ENCODE measurements at regions not wholly inside any gene's neighbourhood (a gene's known extent, or its start where the extent isn't known, plus 50 kb on each side); places are given as distances from the start of the nearest gene placed in this dataset.
"Not testable (repeated sequence)": the region's sequence is repeated elsewhere in the genome, so short reads cannot be mapped to it uniquely, and the experiment has no call there.

GRCh38 chr2:88802026-88802425, 110.6 kb downstream of the RPIA start:
- H3K27ac ChIP-seq (ENCODE audit: low read depth, low read length); H3K27me3 ChIP-seq (ENCODE audit: control insufficient read depth, insufficient read depth, low read length); H3K4me1 ChIP-seq (ENCODE audit: control insufficient read depth, insufficient read depth, low read length); H3K9ac ChIP-seq (ENCODE audit: low read length); H3K4me3 ChIP-seq (ENCODE audit: low read length); H3K36me3 ChIP-seq (ENCODE audit: control insufficient read depth, insufficient read depth, low read length): not testable (repeated sequence)

DNA sequence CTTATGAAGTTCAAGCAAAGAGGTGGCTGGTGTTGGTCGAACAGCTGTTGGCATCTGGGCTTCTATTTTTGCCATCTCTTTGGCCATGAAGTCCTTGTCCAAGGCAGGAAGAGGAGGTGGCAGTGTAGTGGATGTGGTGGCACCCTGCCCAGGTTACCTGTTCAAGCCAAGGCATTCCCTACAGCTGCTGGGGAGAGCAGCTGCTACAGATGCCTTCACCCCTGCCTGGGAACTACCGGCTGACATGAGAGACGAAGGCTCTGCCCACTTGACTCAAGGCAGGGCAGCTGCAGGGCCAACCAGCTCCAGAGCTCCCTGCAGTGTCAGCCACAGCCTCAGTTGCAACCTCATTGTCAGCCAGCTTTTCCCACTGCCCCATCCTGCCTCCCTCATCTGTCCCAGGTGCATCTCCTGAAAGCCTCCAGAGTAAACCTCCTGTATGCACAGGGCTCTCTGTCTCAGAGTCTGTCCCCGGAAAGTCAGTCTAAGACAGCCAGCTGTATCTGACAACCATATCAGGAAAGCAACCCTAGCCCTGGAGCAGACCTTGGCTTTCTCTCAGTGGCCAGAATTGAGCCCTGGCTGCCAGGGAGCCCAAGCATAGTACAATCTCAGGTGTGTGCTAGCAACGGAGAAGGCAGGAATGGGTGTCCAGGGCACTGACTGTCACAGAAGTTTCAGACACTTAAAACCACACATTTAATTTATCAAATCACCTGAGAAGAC, 115.9 kb downstream of the RPIA start:
- H3K4me3 ChIP-seq (ENCODE audit: low read length) = no peak overlapping the region
- H3K9ac ChIP-seq (ENCODE audit: low read length) = no peak overlapping the region
- H3K36me3 ChIP-seq (ENCODE audit: control insufficient read depth, insufficient read depth, low read length) = no peaks in the 10 kb centered on the region
- no peaks in the 10 kb centered on the region for H3K27me3 ChIP-seq (ENCODE audit: control insufficient read depth, insufficient read depth, low read length)
- no peak overlapping the region for H3K27ac ChIP-seq (ENCODE audit: low read depth, low read length)
- H3K4me1 ChIP-seq (ENCODE audit: control insufficient read depth, insufficient read depth, low read length) = no peaks in the 10 kb centered on the region

DNA sequence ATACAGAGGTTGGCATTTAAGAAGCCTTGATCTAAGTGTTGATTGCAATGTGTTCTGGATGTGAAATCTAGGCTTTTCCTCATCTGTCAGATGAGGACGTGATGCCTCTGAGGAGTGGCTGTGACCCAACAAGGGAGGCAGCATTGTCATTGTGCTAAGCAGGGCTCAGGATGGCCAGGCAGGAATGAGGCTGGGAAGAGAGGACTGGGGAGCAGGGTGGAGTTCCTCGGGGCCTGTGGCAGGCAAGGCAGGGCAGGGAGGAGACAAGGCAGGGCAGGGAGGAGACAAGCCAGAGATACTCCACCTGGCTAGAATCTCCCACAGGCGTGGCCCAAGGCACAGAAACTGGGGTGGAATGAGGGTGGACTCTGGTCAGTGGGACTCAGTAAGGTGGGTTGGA, 116.6 kb downstream of the RPIA start:
- H3K27me3 ChIP-seq (ENCODE audit: control insufficient read depth, insufficient read depth, low read length) = no peaks in the 10 kb centered on the region
- H3K27ac ChIP-seq (ENCODE audit: low read depth, low read length) = no peak overlapping the region
- no peak overlapping the region for H3K9ac ChIP-seq (ENCODE audit: low read length)
- H3K36me3 ChIP-seq (ENCODE audit: control insufficient read depth, insufficient read depth, low read length) = no peaks in the 10 kb centered on the region
- H3K4me3 ChIP-seq (ENCODE audit: low read length) = no peak overlapping the region
- H3K4me1 ChIP-seq (ENCODE audit: control insufficient read depth, insufficient read depth, low read length) = no peaks in the 10 kb centered on the region

- Histone ChIP-seq H3K4me3 (ENCODE audit: low read length) (no peak overlapping the region), H3K27me3 (ENCODE audit: control insufficient read depth, insufficient read depth, low read length) (no peaks in the 10 kb centered on the region), H3K27ac (ENCODE audit: low read depth, low read length) (no peak overlapping the region), H3K4me1 (ENCODE audit: control insufficient read depth, insufficient read depth, low read length) (no peaks in the 10 kb centered on the region), H3K36me3 (ENCODE audit: control insufficient read depth, insufficient read depth, low read length) (no peaks in the 10 kb centered on the region), H3K9ac (ENCODE audit: low read length) (no peak overlapping the region)
Observed at GRCh38 chr2:88808652-88809051, 117.2 kb downstream of the RPIA start.

DNA sequence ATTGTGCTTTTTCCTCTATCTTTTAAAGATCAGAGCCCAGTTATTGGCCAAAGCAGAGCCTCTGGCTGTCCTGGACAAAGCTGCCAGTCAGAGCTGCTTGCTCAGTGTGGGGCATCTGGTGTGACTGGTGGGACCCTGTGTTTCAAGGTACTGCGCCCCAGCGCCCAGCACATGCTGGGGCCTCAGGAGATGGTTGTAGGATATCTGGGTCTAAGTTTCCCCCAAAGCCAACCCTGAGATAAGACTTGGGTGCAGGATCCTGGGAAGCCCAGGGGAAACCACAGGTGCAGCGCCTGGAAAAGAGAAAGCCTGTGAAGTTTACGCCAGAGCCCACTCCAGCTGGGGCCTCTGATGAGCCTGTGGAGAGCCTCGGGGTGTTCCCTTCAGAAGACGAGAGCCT, 117.7 kb downstream of the RPIA start:
- H3K4me3 ChIP-seq (ENCODE audit: low read length) = no peak overlapping the region
- H3K9ac ChIP-seq (ENCODE audit: low read length) = no peak overlapping the region
- no peaks in the 10 kb centered on the region for H3K27me3 ChIP-seq (ENCODE audit: control insufficient read depth, insufficient read depth, low read length)

GRCh38 chr2:88810017-88810416, 118.5 kb downstream of the RPIA start:
- Histone ChIP-seq H3K4me1 (ENCODE audit: control insufficient read depth, insufficient read depth, low read length) (no peaks in the 10 kb centered on the region), H3K36me3 (ENCODE audit: control insufficient read depth, insufficient read depth, low read length) (no peaks in the 10 kb centered on the region), H3K27ac (ENCODE audit: low read depth, low read length) (no peak overlapping the region), H3K4me3 (ENCODE audit: low read length) (no peak overlapping the region), H3K9ac (ENCODE audit: low read length) (no peak overlapping the region), H3K27me3 (ENCODE audit: control insufficient read depth, insufficient read depth, low read length) (no peaks in the 10 kb centered on the region)

More for the DNA sequence above, 117.7 kb downstream of the RPIA start:
- no peaks in the 10 kb centered on the region for H3K4me1 ChIP-seq (ENCODE audit: control insufficient read depth, insufficient read depth, low read length)
- no peaks in the 10 kb centered on the region for H3K36me3 ChIP-seq (ENCODE audit: control insufficient read depth, insufficient read depth, low read length)
- H3K27ac ChIP-seq (ENCODE audit: low read depth, low read length) = no peak overlapping the region

- Histone ChIP-seq H3K36me3 (ENCODE audit: control insufficient read depth, insufficient read depth, low read length) (no peaks in the 10 kb centered on the region), H3K4me3 (ENCODE audit: low read length) (no peak overlapping the region), H3K4me1 (ENCODE audit: control insufficient read depth, insufficient read depth, low read length) (no peaks in the 10 kb centered on the region), H3K9ac (ENCODE audit: low read length) (no peak overlapping the region), H3K27ac (ENCODE audit: low read depth, low read length) (no peak overlapping the region), H3K27me3 (ENCODE audit: control insufficient read depth, insufficient read depth, low read length) (no peaks in the 10 kb centered on the region)
Observed at GRCh38 chr2:88810488-88810887, 119.0 kb downstream of the RPIA start.

DNA sequence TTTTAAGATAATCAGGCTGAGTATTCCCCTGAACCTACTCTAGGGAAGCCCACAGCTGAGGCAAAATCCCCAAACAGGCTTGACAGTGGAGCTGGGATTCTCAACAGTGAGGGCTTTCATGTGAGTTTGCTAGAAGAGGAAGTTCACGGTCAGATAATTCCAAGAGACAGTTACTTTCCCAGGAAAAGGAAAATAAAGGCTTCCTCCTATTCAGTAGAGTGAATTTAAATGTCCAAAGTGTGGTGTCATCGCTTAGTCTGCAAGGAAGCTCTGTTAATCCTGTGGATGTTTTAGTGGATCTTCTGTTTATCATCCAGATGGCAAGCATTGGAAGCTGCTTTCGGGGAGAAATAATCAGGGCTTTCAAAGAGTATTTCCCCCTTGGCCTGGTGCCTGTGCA, 119.8 kb downstream of the RPIA start:
- no peak overlapping the region for H3K4me3 ChIP-seq (ENCODE audit: low read length)
- H3K27ac ChIP-seq (ENCODE audit: low read depth, low read length) = no peak overlapping the region
- H3K27me3 ChIP-seq (ENCODE audit: control insufficient read depth, insufficient read depth, low read length) = no peaks in the 10 kb centered on the region
- H3K9ac ChIP-seq (ENCODE audit: low read length) = no peak overlapping the region
- H3K36me3 ChIP-seq (ENCODE audit: control insufficient read depth, insufficient read depth, low read length) = no peaks in the 10 kb centered on the region
- H3K4me1 ChIP-seq (ENCODE audit: control insufficient read depth, insufficient read depth, low read length) = no peaks in the 10 kb centered on the region

DNA sequence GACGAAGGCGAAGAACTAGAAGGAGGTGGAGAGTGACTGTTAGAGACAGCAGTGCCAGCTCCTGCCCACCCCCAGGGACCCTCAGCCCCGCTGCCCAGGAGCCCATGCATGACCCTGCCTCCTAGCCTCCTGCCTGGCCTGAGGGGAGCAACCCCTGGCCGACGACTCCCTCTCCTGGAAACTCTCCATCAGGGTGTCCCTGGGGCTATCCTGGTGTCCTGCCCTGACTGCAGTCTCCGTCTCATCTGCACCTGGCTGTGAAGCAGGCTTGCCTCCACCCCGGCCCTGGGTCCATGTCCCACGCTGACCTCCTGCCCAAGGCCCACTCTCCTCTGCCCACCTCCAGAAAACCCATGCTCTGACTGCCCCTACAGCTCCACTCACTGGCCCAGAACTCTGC, 120.2 kb downstream of the RPIA start:
- no peak overlapping the region for H3K27ac ChIP-seq (ENCODE audit: low read depth, low read length)
- H3K4me3 ChIP-seq (ENCODE audit: low read length) = no peak overlapping the region
- H3K9ac ChIP-seq (ENCODE audit: low read length) = no peak overlapping the region
- H3K36me3 ChIP-seq (ENCODE audit: control insufficient read depth, insufficient read depth, low read length) = no peaks in the 10 kb centered on the region
- no peaks in the 10 kb centered on the region for H3K27me3 ChIP-seq (ENCODE audit: control insufficient read depth, insufficient read depth, low read length)
- H3K4me1 ChIP-seq (ENCODE audit: control insufficient read depth, insufficient read depth, low read length) = no peaks in the 10 kb centered on the region

GRCh38 chr2:88813612-88814011, 122.1 kb downstream of the RPIA start:
- Histone ChIP-seq H3K27ac (ENCODE audit: low read depth, low read length) (no peak overlapping the region), H3K27me3 (ENCODE audit: control insufficient read depth, insufficient read depth, low read length) (no peaks in the 10 kb centered on the region), H3K9ac (ENCODE audit: low read length) (no peak overlapping the region), H3K4me3 (ENCODE audit: low read length) (no peak overlapping the region), H3K4me1 (ENCODE audit: control insufficient read depth, insufficient read depth, low read length) (no peaks in the 10 kb centered on the region), H3K36me3 (ENCODE audit: control insufficient read depth, insufficient read depth, low read length) (no peaks in the 10 kb centered on the region)

GRCh38 chr2:88815282-88815681, 123.8 kb downstream of the RPIA start:
- H3K27ac ChIP-seq (ENCODE audit: low read depth, low read length) = no peak overlapping the region
- H3K27me3 ChIP-seq (ENCODE audit: control insufficient read depth, insufficient read depth, low read length) = no peaks in the 10 kb centered on the region
- H3K4me3 ChIP-seq (ENCODE audit: low read length) = no peak overlapping the region
- no peak overlapping the region for H3K9ac ChIP-seq (ENCODE audit: low read length)
- H3K4me1 ChIP-seq (ENCODE audit: control insufficient read depth, insufficient read depth, low read length) = no peaks in the 10 kb centered on the region
- H3K36me3 ChIP-seq (ENCODE audit: control insufficient read depth, insufficient read depth, low read length) = no peaks in the 10 kb centered on the region

GRCh38 chr2:88815697-88816096, 124.2 kb downstream of the RPIA start:
- H3K4me3 ChIP-seq (ENCODE audit: low read length) = no peak overlapping the region
- no peak overlapping the region for H3K9ac ChIP-seq (ENCODE audit: low read length)
- no peaks in the 10 kb centered on the region for H3K36me3 ChIP-seq (ENCODE audit: control insufficient read depth, insufficient read depth, low read length)
- no peak overlapping the region for H3K27ac ChIP-seq (ENCODE audit: low read depth, low read length)
- H3K4me1 ChIP-seq (ENCODE audit: control insufficient read depth, insufficient read depth, low read length) = no peaks in the 10 kb centered on the region
- no peaks in the 10 kb centered on the region for H3K27me3 ChIP-seq (ENCODE audit: control insufficient read depth, insufficient read depth, low read length)

- H3K27ac ChIP-seq (ENCODE audit: low read depth, low read length) = no peak overlapping the region
- no peaks in the 10 kb centered on the region for H3K4me1 ChIP-seq (ENCODE audit: control insufficient read depth, insufficient read depth, low read length)
- H3K27me3 ChIP-seq (ENCODE audit: control insufficient read depth, insufficient read depth, low read length) = no peaks in the 10 kb centered on the region
- H3K4me3 ChIP-seq (ENCODE audit: low read length) = no peak overlapping the region
- no peaks in the 10 kb centered on the region for H3K36me3 ChIP-seq (ENCODE audit: control insufficient read depth, insufficient read depth, low read length)
- H3K9ac ChIP-seq (ENCODE audit: low read length) = no peak overlapping the region
Observed at GRCh38 chr2:88818381-88818780, 126.9 kb downstream of the RPIA start.
